ENCODE measurements at regions not wholly inside any gene's neighbourhood (a gene's known extent, or its start where the extent isn't known, plus 50 kb on each side); places are given as distances from the start of the nearest gene placed in this dataset.

DNA sequence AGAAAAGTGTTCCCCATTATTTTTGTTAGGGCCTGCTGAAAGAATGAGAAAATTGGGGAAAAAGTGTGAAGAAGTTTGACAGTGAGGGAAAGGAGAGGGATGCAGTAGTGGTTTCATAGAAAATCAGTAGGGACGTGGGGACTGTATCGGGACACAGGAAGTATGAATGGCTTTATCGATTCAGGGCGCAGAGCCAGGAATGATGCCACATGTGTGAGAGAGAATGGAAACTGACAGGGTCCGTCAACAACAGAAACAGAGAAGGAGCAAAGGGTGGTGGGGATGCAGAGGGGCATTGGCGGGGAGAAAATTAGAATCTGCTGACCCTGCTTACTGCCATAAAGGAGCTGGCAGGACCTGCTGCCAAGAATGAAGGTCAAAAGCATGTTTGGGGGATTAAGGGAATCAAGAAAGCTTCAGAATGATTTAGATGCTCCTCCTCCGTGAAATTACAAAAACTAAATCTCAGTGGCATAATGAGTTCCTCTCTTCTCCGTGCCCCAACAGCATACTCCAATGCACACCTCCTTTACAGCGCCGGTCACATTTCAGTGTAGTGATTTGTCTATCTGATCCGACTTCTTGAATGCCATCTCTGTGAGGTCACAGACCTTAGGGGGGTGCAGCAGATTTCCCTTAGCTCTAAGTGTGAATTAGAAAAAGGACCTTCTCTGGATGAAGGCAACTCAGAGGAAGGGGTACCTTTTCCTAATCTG lies 92.6 kb downstream of the EMP1 start:
- Histone ChIP-seq H2BK5ac (ENCODE audit: low read depth, low read length, poor library complexity, severe bottlenecking) (no peak overlapping the region), H3K23ac (ENCODE audit: low read depth, low read length) (no peak overlapping the region), H3K36me3 (ENCODE audit: control insufficient read depth, insufficient read depth, low read length) (no peaks in the 10 kb centered on the region), H2AK5ac (ENCODE audit: low read depth, low read length) (no peak overlapping the region), H4K5ac (ENCODE audit: low read depth, low read length) (no peak overlapping the region), H3K4me3 (ENCODE audit: insufficient read depth, low read depth, low read length) (no peak overlapping the region), H3K4me1 (ENCODE audit: control insufficient read depth, insufficient read depth, low read length) (no peaks in the 10 kb centered on the region), H2AFZ (replicated peaks; ENCODE audit: low read length, poor library complexity) (no peak overlapping the region), H2BK120ac (ENCODE audit: low read depth, low read length) (no peak overlapping the region), H3K9ac (ENCODE audit: low read depth, low read length) (no peak overlapping the region), H3K18ac (ENCODE audit: low read depth, low read length) (no peak overlapping the region), H4K91ac (ENCODE audit: insufficient read depth, low read depth, low read length) (no peak overlapping the region), H2BK20ac (ENCODE audit: low read depth, low read length) (no peak overlapping the region), H3K14ac (replicated peaks; ENCODE audit: low read depth, low read length) (no peak overlapping the region), H4K20me1 (ENCODE audit: insufficient read depth, low read length) (no peaks in the 10 kb centered on the region), H3K27ac (ENCODE audit: insufficient read depth, low read length) (no peak overlapping the region), H3K9me1 (ENCODE audit: insufficient read depth, low read length) (no peaks in the 10 kb centered on the region), H4K8ac (ENCODE audit: low read depth in 2 of 2, low read length in 2 of 2) (no peak overlapping the region), H3K4me2 (ENCODE audit: low read depth, low read length) (no peak overlapping the region; the same call in 1 of the 2 replicates), H3K9me3 (ENCODE audit: control insufficient read depth, insufficient read depth, low read length) (no peaks in the 10 kb centered on the region), H3K27me3 (ENCODE audit: control insufficient read depth, insufficient read depth, low read length) (peaks cover 4% of the 10 kb centered on the region), H3K4ac (ENCODE audit: low read depth, low read length) (no peak overlapping the region), H2AK9ac (replicated peaks; ENCODE audit: low read depth, low read length, poor library complexity) (peak overlapping the region; percentile 24), H2BK15ac (ENCODE audit: low read depth, low read length) (no peak overlapping the region), H3K56ac (ENCODE audit: extremely low read depth, insufficient read depth, low read length) (no peak overlapping the region), H3K79me1 (ENCODE audit: low read depth in 1 of 2, low read length in 2 of 2) (no peaks in the 10 kb centered on the region)
- in situ Hi-C loops (cut with MboI; ENCODE audit: low sequenced_read_pairs) (loop anchor here (25.0 kb wide), 1 partner anchor 248 kb away; no protein-coding TSS in a partner anchor), dilution Hi-C loops (cut with HindIII; ENCODE audit: low sequenced_read_pairs, unreplicated experiment) (no loop called here), intact Hi-C loops (cut with micrococcal nuclease) (no loop called here)
- ChIA-PET POLR2A (ENCODE audit: unreplicated experiment) (no interaction called here), CTCF (interaction anchor here (0.7 to 1.5 kb wide), 2 partner anchors 11 to 413 kb away, joined by 3 to 4 read pairs; no protein-coding TSS in a partner anchor)
- DNase-seq = no peak
- WGBS, 2 experiments (ENCODE audit: extremely low coverage in 2 of 2, insufficient read length in 1 of 2) = 53% methylated on average over 3 of the region's 11 CpGs; no CpG with 5 or more reads in 1 of the 2 experiments
- no TSS peak for BruUV-seq (replicated peaks)
- ATAC-seq (ENCODE audit: low read depth) = no peak
- no peak for TF ChIP-seq CHD1 (IDR thresholded peaks at IDR 0.05; ENCODE audit: low read depth, low read length)
- TF ChIP-seq CTCF (conservative IDR thresholded peaks at IDR 0.05; ENCODE audit: low read depth, low read length) = no peak
- TF ChIP-seq NFE2L2 (IDR thresholded peaks at IDR 0.05; ENCODE audit: low read depth, low read length) = no peak
- no peak for TF ChIP-seq FOS (IDR thresholded peaks at IDR 0.05; ENCODE audit: low read depth, low read length)

Measured in IMR-90 (cell line).